Right atrium auricular region (tissue), 2 donors: ENCODE measurements at regions not wholly inside any gene's neighbourhood (a gene's known extent, or its start where the extent isn't known, plus 50 kb on each side); places are given as distances from the start of the nearest gene placed in this dataset.
"Not testable (repeated sequence)": the region's sequence is repeated elsewhere in the genome, so short reads cannot be mapped to it uniquely, and the experiment has no call there.

Experiments
- DNase-seq: peaks from one replicate; pipeline ENCODE4 v3.0.0-alpha.2; 2019; ENCODE audit warnings: low spot score
- H3K27ac ChIP-seq, 2 donors: fragments of 200-600 bp; sonication (generic); 1 replicate in 1 of 2; 2 replicates in 1 of 2; pipeline ENCODE4 v1.5.1; 2016 to 2019
- H3K27me3 ChIP-seq, 2 donors: fragments of 200-600 bp; sonication (generic); one replicate each; pipeline versions ENCODE4 v1.5.1 to v1.6.0; 2017 to 2019
- H3K36me3 ChIP-seq: fragments of 200-600 bp; sonication (generic); one replicate; pipeline ENCODE4 v1.5.1; 2016
- H3K4me1 ChIP-seq, 2 donors: fragments of 200-600 bp; sonication (generic); one replicate each; pipeline versions ENCODE4 v1.5.1 to v1.6.0; 2017 to 2019
- H3K4me3 ChIP-seq, 2 donors: fragments of 200-600 bp; sonication (generic); 1 replicate in 1 of 2; 2 replicates in 1 of 2; pipeline ENCODE4 v1.5.1; 2017 to 2019; ENCODE audit warnings: mild to moderate bottlenecking in 1 of 2, moderate library complexity in 1 of 2
- H3K9me3 ChIP-seq, 2 donors: fragments of 200-600 bp; sonication (generic); one replicate each; pipeline ENCODE4 v1.5.1; 2019
- TF ChIP-seq, protein P1 (sequence below), 2 donors: fragments of 200-600 bp; sonication (generic); IDR thresholded peaks; one replicate each; pipeline ENCODE4 v1.5.1; 2019; ENCODE audit warnings: antibody characterized with exemption in 2 of 2

DNA sequence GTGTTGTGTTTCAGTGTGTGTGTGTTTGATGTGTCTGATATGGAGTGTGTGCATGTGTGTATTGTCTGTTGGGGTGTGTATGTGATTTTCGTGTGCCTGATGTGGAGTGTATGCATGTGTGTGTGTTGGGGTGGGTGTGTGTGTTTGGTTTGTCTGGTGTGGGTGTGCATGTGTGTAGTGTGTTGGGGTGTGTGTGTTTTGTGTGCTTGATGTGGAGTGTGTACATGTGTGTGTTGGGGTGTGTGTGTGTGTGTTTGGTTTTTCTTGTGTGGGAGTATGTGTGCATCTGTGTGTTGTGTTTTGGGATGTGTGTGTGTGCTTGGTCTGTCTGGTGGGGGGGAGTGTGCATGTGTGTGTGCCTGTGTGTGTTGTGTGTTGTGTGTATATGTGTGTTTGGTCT is 247.4 kb upstream of the ST6GAL2 start:
- Histone ChIP-seq H3K27ac (no peak overlapping the region), H3K4me1 (no peaks in the 10 kb centered on the region), H3K9me3 (no peaks in the 10 kb centered on the region), H3K27me3 (no peaks in the 10 kb centered on the region), H3K4me3 (no peak overlapping the region), H3K36me3 (no peaks in the 10 kb centered on the region)
- no peak for DNase-seq
- TF ChIP-seq, protein P1, sequence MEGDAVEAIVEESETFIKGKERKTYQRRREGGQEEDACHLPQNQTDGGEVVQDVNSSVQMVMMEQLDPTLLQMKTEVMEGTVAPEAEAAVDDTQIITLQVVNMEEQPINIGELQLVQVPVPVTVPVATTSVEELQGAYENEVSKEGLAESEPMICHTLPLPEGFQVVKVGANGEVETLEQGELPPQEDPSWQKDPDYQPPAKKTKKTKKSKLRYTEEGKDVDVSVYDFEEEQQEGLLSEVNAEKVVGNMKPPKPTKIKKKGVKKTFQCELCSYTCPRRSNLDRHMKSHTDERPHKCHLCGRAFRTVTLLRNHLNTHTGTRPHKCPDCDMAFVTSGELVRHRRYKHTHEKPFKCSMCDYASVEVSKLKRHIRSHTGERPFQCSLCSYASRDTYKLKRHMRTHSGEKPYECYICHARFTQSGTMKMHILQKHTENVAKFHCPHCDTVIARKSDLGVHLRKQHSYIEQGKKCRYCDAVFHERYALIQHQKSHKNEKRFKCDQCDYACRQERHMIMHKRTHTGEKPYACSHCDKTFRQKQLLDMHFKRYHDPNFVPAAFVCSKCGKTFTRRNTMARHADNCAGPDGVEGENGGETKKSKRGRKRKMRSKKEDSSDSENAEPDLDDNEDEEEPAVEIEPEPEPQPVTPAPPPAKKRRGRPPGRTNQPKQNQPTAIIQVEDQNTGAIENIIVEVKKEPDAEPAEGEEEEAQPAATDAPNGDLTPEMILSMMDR (IDR thresholded peaks at IDR 0.05), result no peak

GRCh38 chr2:107136733-107137132 is 250.8 kb upstream of the ST6GAL2 start:
- no peak for DNase-seq
- H3K4me3 ChIP-seq, result no peak overlapping the region
- no peaks in the 10 kb centered on the region for H3K4me1 ChIP-seq
- H3K27ac ChIP-seq, result no peak overlapping the region
- TF ChIP-seq, protein P1 (IDR thresholded peaks at IDR 0.05), result no peak
- H3K36me3 ChIP-seq, result no peaks in the 10 kb centered on the region
- no peaks in the 10 kb centered on the region for H3K27me3 ChIP-seq
- H3K9me3 ChIP-seq, result no peaks in the 10 kb centered on the region

DNA sequence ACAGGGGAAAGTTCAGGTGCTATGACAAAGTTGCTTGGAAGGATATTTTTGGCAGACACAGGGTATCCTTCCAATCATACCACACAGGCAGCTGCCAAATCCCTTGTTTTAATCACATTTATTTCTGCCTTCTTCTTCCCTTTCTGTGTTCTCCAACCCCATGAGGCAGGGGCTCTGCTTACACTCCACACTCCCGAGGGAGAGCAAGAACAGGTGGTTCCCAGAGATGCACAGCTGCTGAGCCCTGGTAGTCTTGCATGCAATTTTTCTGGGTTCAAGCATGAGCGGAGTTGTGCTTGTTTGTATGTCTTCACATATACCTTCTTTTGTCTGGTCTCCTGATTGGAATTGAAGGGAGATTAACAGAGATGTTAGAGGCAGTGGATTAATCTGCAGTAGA is 251.7 kb upstream of the ST6GAL2 start:
- no peak overlapping the region for H3K4me3 ChIP-seq
- no peaks in the 10 kb centered on the region for H3K4me1 ChIP-seq
- TF ChIP-seq, protein P1 (IDR thresholded peaks at IDR 0.05), result no peak
- no peaks in the 10 kb centered on the region for H3K27me3 ChIP-seq
- H3K36me3 ChIP-seq, result no peaks in the 10 kb centered on the region
- no peaks in the 10 kb centered on the region for H3K9me3 ChIP-seq
- no peak for DNase-seq
- no peak overlapping the region for H3K27ac ChIP-seq

DNA sequence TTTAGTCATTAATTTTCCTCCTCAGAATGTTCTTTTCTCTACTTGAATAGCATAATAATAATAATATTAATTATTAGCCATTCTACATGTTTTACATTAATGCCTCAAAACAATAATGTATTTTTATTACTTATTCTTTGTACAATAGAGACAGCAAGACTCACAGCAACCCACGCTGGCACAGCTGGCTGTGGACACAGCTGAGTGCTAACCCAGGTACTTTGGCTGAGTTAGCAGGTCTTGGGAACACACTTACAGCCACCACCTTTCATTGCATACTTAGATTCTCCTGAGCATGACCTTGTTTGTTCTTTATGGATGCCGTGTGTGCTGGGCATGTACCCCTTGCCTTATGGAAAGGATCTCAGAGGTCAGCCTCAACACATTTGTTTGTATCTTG is 260.2 kb upstream of the ST6GAL2 start:
- Histone ChIP-seq H3K9me3 (no peaks in the 10 kb centered on the region), H3K27ac (no peak overlapping the region), H3K4me3 (no peak overlapping the region), H3K4me1 (no peaks in the 10 kb centered on the region), H3K36me3 (no peaks in the 10 kb centered on the region), H3K27me3 (no peaks in the 10 kb centered on the region)
- TF ChIP-seq, protein P1 (IDR thresholded peaks at IDR 0.05), result no peak
- no peak for DNase-seq

GRCh38 chr2:107146645-107147044 is 260.7 kb upstream of the ST6GAL2 start:
- not testable (repeated sequence) for H3K4me1 ChIP-seq, H3K4me3 ChIP-seq, H3K27ac ChIP-seq, H3K9me3 ChIP-seq, H3K36me3 ChIP-seq, H3K27me3 ChIP-seq, DNase-seq

DNA sequence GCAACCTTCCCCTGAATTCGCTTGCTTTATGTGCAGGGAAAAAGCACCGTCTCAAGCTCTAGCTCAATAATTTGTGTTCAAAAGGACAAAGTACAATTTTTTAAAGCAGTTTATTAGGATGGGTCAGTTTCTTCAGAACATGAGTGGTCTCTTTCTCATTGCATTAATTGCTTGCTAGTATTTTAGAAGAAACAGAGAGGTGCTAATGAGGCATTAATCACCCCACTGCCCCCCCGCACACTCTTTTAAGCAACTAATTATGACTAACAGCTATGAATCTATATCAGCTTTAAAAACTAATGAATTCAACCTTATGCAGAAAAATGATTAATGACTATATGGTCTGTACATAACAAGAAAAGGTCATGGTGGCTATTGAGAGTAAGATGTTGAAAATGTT is 262.1 kb upstream of the ST6GAL2 start:
- H3K27me3 ChIP-seq, result no peaks in the 10 kb centered on the region
- no peak overlapping the region for H3K27ac ChIP-seq
- no peak overlapping the region for H3K4me3 ChIP-seq
- DNase-seq, result no peak
- TF ChIP-seq, protein P1 (IDR thresholded peaks at IDR 0.05), result no peak
- H3K9me3 ChIP-seq, result no peaks in the 10 kb centered on the region
- no peaks in the 10 kb centered on the region for H3K4me1 ChIP-seq
- H3K36me3 ChIP-seq, result no peaks in the 10 kb centered on the region
